ENCODE measurements at regions not wholly inside any gene's neighbourhood (a gene's known extent, or its start where the extent isn't known, plus 50 kb on each side); places are given as distances from the start of the nearest gene placed in this dataset.
"Not testable (repeated sequence)": the region's sequence is repeated elsewhere in the genome, so short reads cannot be mapped to it uniquely, and the experiment has no call there.

GRCh38 chr20:54725266-54725665, 249.9 kb downstream of the DOK5 start:
- FAIRE-seq; H3K9ac ChIP-seq (ENCODE audit: control insufficient read depth, insufficient read depth, low read length); H3K9me3 ChIP-seq (replicated peaks; ENCODE audit: control insufficient read depth, insufficient read depth, low read length); in situ Hi-C loops (cut with MboI); BruUV-seq (replicated peaks); H3K27ac ChIP-seq (ENCODE audit: control insufficient read depth, insufficient read depth); H3K79me2 ChIP-seq (ENCODE audit: control insufficient read depth, insufficient read depth, low read length); H3K4me3 ChIP-seq; POLR2A ChIA-PET; H4K20me1 ChIP-seq (ENCODE audit: control insufficient read depth, insufficient read depth); H3K27me3 ChIP-seq (replicated peaks in 1 of 2; ENCODE audit: control insufficient read depth in 2 of 2, insufficient read depth in 2 of 2, low read length in 1 of 2); ATAC-seq; RAD21 ChIA-PET (ENCODE audit: unreplicated experiment); DNase-seq (ENCODE audit: low read depth, low spot score); SMC1A ChIA-PET (ENCODE audit: uncharacterized antibody, unreplicated experiment); H3K4me1 ChIP-seq (ENCODE audit: control insufficient read depth, insufficient read depth, low read length); H3K36me3 ChIP-seq (ENCODE audit: control insufficient read depth in 2 of 2, insufficient read depth in 2 of 2, low read length in 1 of 2); H2AFZ ChIP-seq (ENCODE audit: control insufficient read depth, low read depth, low read length); H3K4me2 ChIP-seq (ENCODE audit: control insufficient read depth, insufficient read depth): not testable (repeated sequence)
- CTCF ChIA-PET: interaction anchor here (1.1 to 1.9 kb wide), 2 partner anchors 40 to 56 kb away, joined by 3 to 4 read pairs; no protein-coding TSS in a partner anchor
- 0% methylated on average over 2 of the region's 2 CpGs for WGBS (ENCODE audit: insufficient coverage, insufficient replicate concordance, low lambda C conversion rate, missing lambda C conversion rate)
- intact Hi-C loops (cut with micrococcal nuclease; ENCODE audit: unreplicated experiment): loop anchor here (5.0 kb wide), 1 partner anchor 48 kb away; no protein-coding TSS in a partner anchor
- 0 out of 4 replicates have a peak, but pooled peaks of 1 of the 2 experiments have one; percentile 68 for TF ChIP-seq ETV6 (conservative IDR thresholded peaks at IDR 0.05 in 1 of 2, IDR thresholded peaks at IDR 0.05 in 1 of 2; ENCODE audit: borderline replicate concordance in 1 of 2, low read depth in 1 of 2)

GRCh38 chr20:54723723-54724122, 248.3 kb downstream of the DOK5 start:
- in situ Hi-C loops (cut with MboI): no loop called here
- H3K4me2 ChIP-seq (ENCODE audit: control insufficient read depth, insufficient read depth): no peak overlapping the region
- no TSS peak for BruUV-seq (replicated peaks)
- ChIA-PET SMC1A (ENCODE audit: uncharacterized antibody, unreplicated experiment) (no interaction called here), POLR2A (no interaction called here), CTCF (no interaction called here), RAD21 (ENCODE audit: unreplicated experiment) (no interaction called here)
- intact Hi-C loops (cut with micrococcal nuclease; ENCODE audit: unreplicated experiment): no loop called here
- H3K9ac ChIP-seq (ENCODE audit: control insufficient read depth, insufficient read depth, low read length): no peak overlapping the region
- H2AFZ ChIP-seq (ENCODE audit: control insufficient read depth, low read depth, low read length): no peak overlapping the region
- WGBS (ENCODE audit: insufficient coverage, insufficient replicate concordance, low lambda C conversion rate, missing lambda C conversion rate): 92% methylated on average over 1 of the region's 1 CpG
- ATAC-seq (no peak), DNase-seq (ENCODE audit: low read depth, low spot score) (no peak), FAIRE-seq (no peak)
- TF ChIP-seq ETV6 (conservative IDR thresholded peaks at IDR 0.05 in 1 of 2, IDR thresholded peaks at IDR 0.05 in 1 of 2; ENCODE audit: borderline replicate concordance in 1 of 2, low read depth in 1 of 2): peak in 1 of 2 experiments; percentile 55; a peak in 1 of 4 replicates
- no peak for TF ChIP-seq MXI1 (IDR thresholded peaks at IDR 0.05; ENCODE audit: low read depth, low read length)
- TF ChIP-seq JUNB (IDR thresholded peaks at IDR 0.05): no peak
- H3K36me3 ChIP-seq (ENCODE audit: control insufficient read depth in 2 of 2, insufficient read depth in 2 of 2, low read length in 1 of 2): no peaks in the 10 kb centered on the region
- no peaks in the 10 kb centered on the region for H3K9me3 ChIP-seq (replicated peaks; ENCODE audit: control insufficient read depth, insufficient read depth, low read length)
- no peaks in the 10 kb centered on the region for H3K4me1 ChIP-seq (ENCODE audit: control insufficient read depth, insufficient read depth, low read length)
- H3K79me2 ChIP-seq (ENCODE audit: control insufficient read depth, insufficient read depth, low read length): no peaks in the 10 kb centered on the region
- no peak overlapping the region for H3K27ac ChIP-seq (ENCODE audit: control insufficient read depth, insufficient read depth)
- H3K27me3 ChIP-seq (replicated peaks in 1 of 2; ENCODE audit: control insufficient read depth in 2 of 2, insufficient read depth in 2 of 2, low read length in 1 of 2): no peaks in the 10 kb centered on the region
- H3K4me3 ChIP-seq: no peak overlapping the region
- H4K20me1 ChIP-seq (ENCODE audit: control insufficient read depth, insufficient read depth): no peaks in the 10 kb centered on the region

Data from GM12878 (cell line).